ENCODE measurements at regions not wholly inside any gene's neighbourhood (a gene's known extent, or its start where the extent isn't known, plus 50 kb on each side); places are given as distances from the start of the nearest gene placed in this dataset.

- TF ChIP-seq, protein P1, sequence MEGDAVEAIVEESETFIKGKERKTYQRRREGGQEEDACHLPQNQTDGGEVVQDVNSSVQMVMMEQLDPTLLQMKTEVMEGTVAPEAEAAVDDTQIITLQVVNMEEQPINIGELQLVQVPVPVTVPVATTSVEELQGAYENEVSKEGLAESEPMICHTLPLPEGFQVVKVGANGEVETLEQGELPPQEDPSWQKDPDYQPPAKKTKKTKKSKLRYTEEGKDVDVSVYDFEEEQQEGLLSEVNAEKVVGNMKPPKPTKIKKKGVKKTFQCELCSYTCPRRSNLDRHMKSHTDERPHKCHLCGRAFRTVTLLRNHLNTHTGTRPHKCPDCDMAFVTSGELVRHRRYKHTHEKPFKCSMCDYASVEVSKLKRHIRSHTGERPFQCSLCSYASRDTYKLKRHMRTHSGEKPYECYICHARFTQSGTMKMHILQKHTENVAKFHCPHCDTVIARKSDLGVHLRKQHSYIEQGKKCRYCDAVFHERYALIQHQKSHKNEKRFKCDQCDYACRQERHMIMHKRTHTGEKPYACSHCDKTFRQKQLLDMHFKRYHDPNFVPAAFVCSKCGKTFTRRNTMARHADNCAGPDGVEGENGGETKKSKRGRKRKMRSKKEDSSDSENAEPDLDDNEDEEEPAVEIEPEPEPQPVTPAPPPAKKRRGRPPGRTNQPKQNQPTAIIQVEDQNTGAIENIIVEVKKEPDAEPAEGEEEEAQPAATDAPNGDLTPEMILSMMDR (IDR thresholded peaks at IDR 0.05; ENCODE audit: insufficient read depth in 1 of 2, low read depth in 1 of 2, low read length in 1 of 2, severe bottlenecking in 1 of 2, unreplicated experiment in 1 of 2), result no peak
- Mint-ChIP-seq H3K4me3 (ENCODE audit: unreplicated experiment) (no peak overlapping the region), H3K27ac (ENCODE audit: unreplicated experiment) (no peak overlapping the region), H3K4me1 (ENCODE audit: low read depth, unreplicated experiment) (no peaks in the 10 kb centered on the region), H3K36me3 (ENCODE audit: insufficient read depth, unreplicated experiment) (no peaks in the 10 kb centered on the region), H3K27me3 (ENCODE audit: insufficient read depth, unreplicated experiment) (no peaks in the 10 kb centered on the region), H3K9me3 (ENCODE audit: unreplicated experiment) (peaks cover 22% of the 10 kb centered on the region)
- CTCF ChIA-PET, result no interaction called here
- Histone ChIP-seq H3K27me3 (replicated peaks; ENCODE audit: control insufficient read depth, insufficient read depth, low read length) (no peaks in the 10 kb centered on the region), H3K9me3 (no peaks in the 10 kb centered on the region), H3K36me3 (ENCODE audit: control insufficient read depth, insufficient read depth, low read length) (no peaks in the 10 kb centered on the region), H3K4me3 (ENCODE audit: low read depth, low read length) (no peak overlapping the region), H3K4me1 (no peaks in the 10 kb centered on the region)
- intact Hi-C loops (cut with micrococcal nuclease; ENCODE audit: unreplicated experiment), result no loop called here
- POLR2A ChIA-PET, result no interaction called here
- no peak for DNase-seq
- no TSS peak for BruUV-seq (replicated peaks)
Observed at GRCh38 chr21:14846621-14847020, 218.2 kb downstream of the NRIP1 start.

GRCh38 chr21:14844001-14844400 lies 220.8 kb downstream of the NRIP1 start:
- intact Hi-C loops (cut with micrococcal nuclease; ENCODE audit: unreplicated experiment), result no loop called here
- no peak overlapping the region for H3K4me3 Mint-ChIP-seq (ENCODE audit: unreplicated experiment)
- POLR2A ChIA-PET, result no interaction called here
- TF ChIP-seq, protein P1 (IDR thresholded peaks at IDR 0.05; ENCODE audit: insufficient read depth in 1 of 2, low read depth in 1 of 2, low read length in 1 of 2, severe bottlenecking in 1 of 2, unreplicated experiment in 1 of 2), result no peak
- H3K27me3 Mint-ChIP-seq (ENCODE audit: insufficient read depth, unreplicated experiment), result no peaks in the 10 kb centered on the region
- Histone ChIP-seq H3K4me1 (no peaks in the 10 kb centered on the region), H3K9me3 (no peaks in the 10 kb centered on the region), H3K36me3 (ENCODE audit: control insufficient read depth, insufficient read depth, low read length) (no peaks in the 10 kb centered on the region), H3K27me3 (replicated peaks; ENCODE audit: control insufficient read depth, insufficient read depth, low read length) (no peaks in the 10 kb centered on the region), H3K4me3 (ENCODE audit: low read depth, low read length) (no peak overlapping the region)
- no peaks in the 10 kb centered on the region for H3K36me3 Mint-ChIP-seq (ENCODE audit: insufficient read depth, unreplicated experiment)
- H3K27ac Mint-ChIP-seq (ENCODE audit: unreplicated experiment), result no peak overlapping the region
- H3K9me3 Mint-ChIP-seq (ENCODE audit: unreplicated experiment), result peaks cover 23% of the 10 kb centered on the region
- CTCF ChIA-PET, result no interaction called here
- DNase-seq, result no peak
- no TSS peak for BruUV-seq (replicated peaks)
- H3K4me1 Mint-ChIP-seq (ENCODE audit: low read depth, unreplicated experiment), result no peaks in the 10 kb centered on the region

GRCh38 chr21:14842601-14843000 lies 222.2 kb downstream of the NRIP1 start:
- POLR2A ChIA-PET, result no interaction called here
- DNase-seq, result no peak
- CTCF ChIA-PET, result no interaction called here
- TF ChIP-seq, protein P1 (IDR thresholded peaks at IDR 0.05; ENCODE audit: insufficient read depth in 1 of 2, low read depth in 1 of 2, low read length in 1 of 2, severe bottlenecking in 1 of 2, unreplicated experiment in 1 of 2), result no peak
- Mint-ChIP-seq H3K36me3 (ENCODE audit: insufficient read depth, unreplicated experiment) (no peaks in the 10 kb centered on the region), H3K4me3 (ENCODE audit: unreplicated experiment) (no peak overlapping the region), H3K27ac (ENCODE audit: unreplicated experiment) (no peak overlapping the region), H3K27me3 (ENCODE audit: insufficient read depth, unreplicated experiment) (no peaks in the 10 kb centered on the region), H3K4me1 (ENCODE audit: low read depth, unreplicated experiment) (no peaks in the 10 kb centered on the region), H3K9me3 (ENCODE audit: unreplicated experiment) (peaks cover 23% of the 10 kb centered on the region)
- intact Hi-C loops (cut with micrococcal nuclease; ENCODE audit: unreplicated experiment), result no loop called here
- no peaks in the 10 kb centered on the region for H3K36me3 ChIP-seq (ENCODE audit: control insufficient read depth, insufficient read depth, low read length)
- no peak overlapping the region for H3K4me3 ChIP-seq (ENCODE audit: low read depth, low read length)
- no peaks in the 10 kb centered on the region for H3K4me1 ChIP-seq
- H3K9me3 ChIP-seq, result no peaks in the 10 kb centered on the region
- no TSS peak for BruUV-seq (replicated peaks)
- H3K27me3 ChIP-seq (replicated peaks; ENCODE audit: control insufficient read depth, insufficient read depth, low read length), result no peaks in the 10 kb centered on the region

Data from Caco-2 (cell line).